Liver (tissue), 8 donors: ENCODE measurements at regions not wholly inside any gene's neighbourhood (a gene's known extent, or its start where the extent isn't known, plus 50 kb on each side); places are given as distances from the start of the nearest gene placed in this dataset.

Source experiments
- DNase-seq: peaks from one replicate; pipeline ENCODE4 v3.0.0-alpha.2; 2017; ENCODE audit warnings: low spot score
- H3K27ac ChIP-seq, 2 donors: one replicate each; pipeline ENCODE4 v1.7.0; 2013; ENCODE audit warnings: inconsistent platforms in 2 of 2, low read length in 2 of 2, control low read depth in 1 of 2, low read depth in 1 of 2, mild to moderate bottlenecking in 1 of 2
- H3K27me3 ChIP-seq, 4 donors: one replicate each; pipeline versions ENCODE4 v1.6.1 to v1.7.0; 2013; ENCODE audit warnings: low read length in 3 of 4, inconsistent platforms in 1 of 4, mild to moderate bottlenecking in 1 of 4, moderate library complexity in 1 of 4; ENCODE audit not compliant: control insufficient read depth in 4 of 4, insufficient read depth in 4 of 4
- H3K36me3 ChIP-seq, 4 donors: one replicate each; pipeline versions ENCODE4 v1.6.1 to v1.7.0; 2013; ENCODE audit warnings: low read length in 3 of 4, mild to moderate bottlenecking in 3 of 4, low read depth in 1 of 4, moderate library complexity in 1 of 4; ENCODE audit not compliant: control insufficient read depth in 4 of 4, insufficient read depth in 3 of 4
- H3K4me1 ChIP-seq, 4 donors: one replicate each; pipeline versions ENCODE4 v1.6.1 to v1.7.0; 2013; ENCODE audit warnings: low read length in 3 of 4, mild to moderate bottlenecking in 3 of 4, moderate library complexity in 1 of 4; ENCODE audit not compliant: control insufficient read depth in 4 of 4, insufficient read depth in 4 of 4
- H3K4me3 ChIP-seq, 3 donors: one replicate each; pipeline versions ENCODE4 v1.6.1 to v1.7.0; 2013; ENCODE audit warnings: low read length in 3 of 3, control low read depth in 1 of 3, low read depth in 1 of 3, mild to moderate bottlenecking in 1 of 3
- H3K9ac ChIP-seq, 2 donors: one replicate each; pipeline ENCODE4 v1.7.0; 2013; ENCODE audit warnings: low read length in 2 of 2, mild to moderate bottlenecking in 2 of 2, moderate library complexity in 2 of 2, control low read depth in 1 of 2, low read depth in 1 of 2
- H3K9me3 ChIP-seq, 4 donors: one replicate each; pipeline versions ENCODE4 v1.6.1 to v1.7.0; 2013; ENCODE audit warnings: low read length in 3 of 4; ENCODE audit not compliant: control insufficient read depth in 4 of 4
- ATF3 ChIP-seq: IDR thresholded peaks from 2 replicates; pipeline ENCODE4 v1.6.1; 2016; ENCODE audit warnings: antibody characterized with exemption
- CTCF ChIP-seq: fragments of 150-350 bp; IDR thresholded peaks from 2 replicates; pipeline ENCODE4 v1.5.1; 2017; ENCODE audit warnings: improper control_type of control experiment, low read depth, low read length; ENCODE audit not compliant: missing input control
- EGR1 ChIP-seq, 2 donors: IDR thresholded peaks; 2 replicates each; pipeline ENCODE4 v1.6.1; 2016 to 2018; ENCODE audit warnings: antibody characterized with exemption in 2 of 2, low read depth in 2 of 2
- FOXA1 ChIP-seq: IDR thresholded peaks from 2 replicates; pipeline ENCODE4 v1.6.1; 2016; ENCODE audit warnings: antibody characterized with exemption
- FOXA2 ChIP-seq: IDR thresholded peaks from 2 replicates; pipeline ENCODE4 v1.6.1; 2016; ENCODE audit warnings: antibody characterized with exemption
- GABPA ChIP-seq, 2 donors: IDR thresholded peaks in 1 of 2; conservative IDR thresholded peaks in 1 of 2; 2 replicates each; pipeline ENCODE4 v1.6.1; 2016; ENCODE audit warnings: antibody characterized with exemption in 2 of 2, mild to moderate bottlenecking in 1 of 2, moderate library complexity in 1 of 2
- HNF4A ChIP-seq, 2 donors: conservative IDR thresholded peaks; 2 replicates each; pipeline ENCODE4 v1.6.1; 2016; ENCODE audit warnings: antibody characterized with exemption in 2 of 2, mild to moderate bottlenecking in 2 of 2
- HNF4G ChIP-seq: IDR thresholded peaks from 2 replicates; pipeline ENCODE4 v1.6.1; 2016; ENCODE audit warnings: antibody characterized with exemption
- JUND ChIP-seq, 2 donors: IDR thresholded peaks; 2 replicates each; pipeline ENCODE4 v1.6.1; 2016; ENCODE audit warnings: antibody characterized with exemption in 2 of 2
- MAX ChIP-seq: IDR thresholded peaks from 2 replicates; pipeline ENCODE4 v1.6.1; 2016; ENCODE audit warnings: antibody characterized with exemption
- NR2F2 ChIP-seq: IDR thresholded peaks from 2 replicates; pipeline ENCODE4 v1.6.1; 2016; ENCODE audit warnings: antibody characterized with exemption
- RAD21 ChIP-seq, 2 donors: IDR thresholded peaks; 2 replicates each; pipeline ENCODE4 v1.6.1; 2016; ENCODE audit warnings: antibody characterized with exemption in 2 of 2, mild to moderate bottlenecking in 2 of 2
- RXRA ChIP-seq, 2 donors: IDR thresholded peaks; 2 replicates each; pipeline ENCODE4 v1.6.1; 2017 to 2018; ENCODE audit warnings: antibody characterized with exemption in 2 of 2, mild to moderate bottlenecking in 1 of 2
- SP1 ChIP-seq: IDR thresholded peaks from 2 replicates; pipeline ENCODE4 v1.6.1; 2018; ENCODE audit warnings: antibody characterized with exemption, mild to moderate bottlenecking
- TAF1 ChIP-seq: conservative IDR thresholded peaks from 2 replicates; pipeline ENCODE4 v1.6.1; 2016; ENCODE audit warnings: antibody characterized with exemption, mild to moderate bottlenecking
- YY1 ChIP-seq: IDR thresholded peaks from 2 replicates; pipeline ENCODE4 v1.6.1; 2016; ENCODE audit warnings: antibody characterized with exemption, mild to moderate bottlenecking
- WGBS: extraction: QIAGEN DNeasy Blood & Tissue Kit; methylation state at CpG from one replicate; pipeline ENCODE4 v1.1.7; 2013; 5-methylcytosine and 5-hydroxymethylcytosine counted together
- TF ChIP-seq, protein P1 (sequence below): IDR thresholded peaks from 2 replicates; pipeline ENCODE4 v1.6.1; 2016; ENCODE audit warnings: antibody characterized with exemption, mild to moderate bottlenecking
- TF ChIP-seq, protein P2 (sequence below): IDR thresholded peaks from 2 replicates; pipeline ENCODE4 v1.6.1; 2016; ENCODE audit warnings: antibody characterized with exemption
- donor health status: healthy.
- donor health status: healthy.
- donor health status: healthy.
- donor health status: healthy.
- donor health status: healthy.

DNA sequence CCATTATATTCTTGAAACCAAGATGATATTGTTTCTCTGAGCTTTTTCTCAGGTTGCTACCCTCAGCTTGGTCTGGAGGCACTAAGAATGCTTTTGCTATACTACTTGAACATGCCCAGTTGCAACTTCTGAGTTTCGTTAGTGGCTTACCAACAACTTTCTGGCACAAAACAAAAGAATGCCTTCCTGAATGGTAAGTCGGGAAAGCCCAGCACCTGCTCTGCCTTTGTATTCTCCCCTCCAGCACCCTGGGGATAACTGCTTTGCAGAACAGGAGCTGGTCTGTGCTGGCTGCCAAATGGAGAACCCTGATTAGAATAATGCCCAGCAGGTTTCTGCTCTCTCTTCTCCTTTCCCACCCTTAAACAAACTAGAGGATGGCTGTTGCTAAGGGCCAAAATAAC, 149.3 kb downstream of the TGFB2 start:
- no peak for DNase-seq
- H3K4me1 ChIP-seq = no peaks in the 10 kb centered on the region
- no peaks in the 10 kb centered on the region for H3K9me3 ChIP-seq
- H3K27ac ChIP-seq = no peak overlapping the region
- no peaks in the 10 kb centered on the region for H3K36me3 ChIP-seq
- 61% methylated on average over 2 of the region's 2 CpGs for WGBS
- TF ChIP-seq FOXA2 (no peak), RXRA (IDR thresholded peaks at IDR 0.05) (no peak), SP1 (no peak), NR2F2 (no peak), YY1 (no peak), FOXA1 (no peak), MAX (no peak), JUND (IDR thresholded peaks at IDR 0.05) (no peak), ATF3 (no peak), GABPA (IDR thresholded peaks at IDR 0.05 in 1 of 2, conservative IDR thresholded peaks at IDR 0.05 in 1 of 2) (no peak)
- TF ChIP-seq, protein P1, sequence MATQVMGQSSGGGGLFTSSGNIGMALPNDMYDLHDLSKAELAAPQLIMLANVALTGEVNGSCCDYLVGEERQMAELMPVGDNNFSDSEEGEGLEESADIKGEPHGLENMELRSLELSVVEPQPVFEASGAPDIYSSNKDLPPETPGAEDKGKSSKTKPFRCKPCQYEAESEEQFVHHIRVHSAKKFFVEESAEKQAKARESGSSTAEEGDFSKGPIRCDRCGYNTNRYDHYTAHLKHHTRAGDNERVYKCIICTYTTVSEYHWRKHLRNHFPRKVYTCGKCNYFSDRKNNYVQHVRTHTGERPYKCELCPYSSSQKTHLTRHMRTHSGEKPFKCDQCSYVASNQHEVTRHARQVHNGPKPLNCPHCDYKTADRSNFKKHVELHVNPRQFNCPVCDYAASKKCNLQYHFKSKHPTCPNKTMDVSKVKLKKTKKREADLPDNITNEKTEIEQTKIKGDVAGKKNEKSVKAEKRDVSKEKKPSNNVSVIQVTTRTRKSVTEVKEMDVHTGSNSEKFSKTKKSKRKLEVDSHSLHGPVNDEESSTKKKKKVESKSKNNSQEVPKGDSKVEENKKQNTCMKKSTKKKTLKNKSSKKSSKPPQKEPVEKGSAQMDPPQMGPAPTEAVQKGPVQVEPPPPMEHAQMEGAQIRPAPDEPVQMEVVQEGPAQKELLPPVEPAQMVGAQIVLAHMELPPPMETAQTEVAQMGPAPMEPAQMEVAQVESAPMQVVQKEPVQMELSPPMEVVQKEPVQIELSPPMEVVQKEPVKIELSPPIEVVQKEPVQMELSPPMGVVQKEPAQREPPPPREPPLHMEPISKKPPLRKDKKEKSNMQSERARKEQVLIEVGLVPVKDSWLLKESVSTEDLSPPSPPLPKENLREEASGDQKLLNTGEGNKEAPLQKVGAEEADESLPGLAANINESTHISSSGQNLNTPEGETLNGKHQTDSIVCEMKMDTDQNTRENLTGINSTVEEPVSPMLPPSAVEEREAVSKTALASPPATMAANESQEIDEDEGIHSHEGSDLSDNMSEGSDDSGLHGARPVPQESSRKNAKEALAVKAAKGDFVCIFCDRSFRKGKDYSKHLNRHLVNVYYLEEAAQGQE = no peak
- no peaks in the 10 kb centered on the region for H3K27me3 ChIP-seq
- H3K4me3 ChIP-seq = no peak overlapping the region
- H3K9ac ChIP-seq = no peak overlapping the region

DNA sequence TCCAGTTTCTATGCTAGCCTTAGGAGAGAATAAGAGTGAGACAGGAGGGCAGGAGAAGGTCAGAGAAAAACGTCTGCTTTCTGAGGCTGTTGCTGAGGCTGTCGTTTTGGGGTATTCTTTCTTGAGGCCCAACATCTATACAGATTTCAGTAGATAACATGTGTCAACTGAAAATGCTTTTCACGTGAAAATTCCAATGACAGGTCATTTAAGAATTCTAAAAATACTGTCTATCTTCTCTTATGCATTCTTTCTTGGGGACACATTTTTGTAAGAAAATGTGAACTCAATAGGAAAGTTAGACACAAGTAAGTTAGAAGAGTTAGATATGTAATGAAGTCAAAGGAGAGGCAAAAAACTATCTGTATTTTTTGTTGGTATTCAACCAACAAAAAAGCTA, 150.8 kb downstream of the TGFB2 start:
- Histone ChIP-seq H3K9me3 (no peaks in the 10 kb centered on the region), H3K36me3 (no peaks in the 10 kb centered on the region), H3K4me3 (no peak overlapping the region), H3K27me3 (no peaks in the 10 kb centered on the region), H3K9ac (no peak overlapping the region), H3K27ac (no peak overlapping the region), H3K4me1 (no peaks in the 10 kb centered on the region)
- WGBS = 64% methylated on average over 3 of the region's 3 CpGs
- TF ChIP-seq HNF4A (conservative IDR thresholded peaks at IDR 0.05) (no peak), GABPA (IDR thresholded peaks at IDR 0.05 in 1 of 2, conservative IDR thresholded peaks at IDR 0.05 in 1 of 2) (no peak), TAF1 (no peak), FOXA2 (no peak), RAD21 (IDR thresholded peaks at IDR 0.05) (no peak), CTCF (no peak), JUND (IDR thresholded peaks at IDR 0.05) (no peak), HNF4G (no peak), YY1 (no peak), SP1 (no peak), RXRA (IDR thresholded peaks at IDR 0.05) (no peak), FOXA1 (no peak), EGR1 (IDR thresholded peaks at IDR 0.05; ENCODE audit: low read depth in 2 of 2) (no peak), MAX (no peak), NR2F2 (no peak)
- TF ChIP-seq, protein P2, sequence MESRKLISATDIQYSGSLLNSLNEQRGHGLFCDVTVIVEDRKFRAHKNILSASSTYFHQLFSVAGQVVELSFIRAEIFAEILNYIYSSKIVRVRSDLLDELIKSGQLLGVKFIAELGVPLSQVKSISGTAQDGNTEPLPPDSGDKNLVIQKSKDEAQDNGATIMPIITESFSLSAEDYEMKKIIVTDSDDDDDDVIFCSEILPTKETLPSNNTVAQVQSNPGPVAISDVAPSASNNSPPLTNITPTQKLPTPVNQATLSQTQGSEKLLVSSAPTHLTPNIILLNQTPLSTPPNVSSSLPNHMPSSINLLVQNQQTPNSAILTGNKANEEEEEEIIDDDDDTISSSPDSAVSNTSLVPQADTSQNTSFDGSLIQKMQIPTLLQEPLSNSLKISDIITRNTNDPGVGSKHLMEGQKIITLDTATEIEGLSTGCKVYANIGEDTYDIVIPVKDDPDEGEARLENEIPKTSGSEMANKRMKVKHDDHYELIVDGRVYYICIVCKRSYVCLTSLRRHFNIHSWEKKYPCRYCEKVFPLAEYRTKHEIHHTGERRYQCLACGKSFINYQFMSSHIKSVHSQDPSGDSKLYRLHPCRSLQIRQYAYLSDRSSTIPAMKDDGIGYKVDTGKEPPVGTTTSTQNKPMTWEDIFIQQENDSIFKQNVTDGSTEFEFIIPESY = no peak
- TF ChIP-seq, protein P1 = no peak
- DNase-seq = no peak
